Panc1 (cell line): ENCODE measurements at regions not wholly inside any gene's neighbourhood (a gene's known extent, or its start where the extent isn't known, plus 50 kb on each side); places are given as distances from the start of the nearest gene placed in this dataset.

Experiments
- SIN3A ChIP-seq: IDR thresholded peaks from 2 replicates; pipeline ENCODE4 v1.6.1; 2012; ENCODE audit warnings: low read depth, mild to moderate bottlenecking, low read length, moderate library complexity, borderline replicate concordance; ENCODE audit not compliant: insufficient read depth
- TF ChIP-seq, protein P1 (sequence below): fragments of 450-650 bp; IDR thresholded peaks from 2 replicates; pipeline ENCODE4 v1.5.1; 2017; ENCODE audit warnings: mild to moderate bottlenecking

DNA sequence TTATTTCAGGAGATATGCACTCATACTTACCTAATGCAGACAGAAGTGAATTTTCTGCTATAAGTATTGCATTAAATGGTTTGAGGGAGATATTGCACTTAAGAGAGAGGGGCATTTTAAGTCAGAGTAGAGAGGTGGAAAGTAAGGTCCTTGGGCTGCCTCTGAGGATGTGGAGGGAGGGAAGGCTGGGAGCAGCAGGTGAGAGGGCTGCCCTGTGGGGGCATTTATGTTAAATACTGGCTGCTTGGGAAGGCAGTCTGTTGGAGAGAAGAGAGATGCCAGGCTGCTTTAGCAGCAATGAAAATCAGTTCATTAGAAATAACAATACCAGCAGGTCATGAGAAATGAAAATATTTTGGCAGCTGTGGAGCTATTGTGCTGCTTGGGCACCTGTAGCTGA is 576.2 kb upstream of the HS6ST1 start:
- TF ChIP-seq, protein P1, sequence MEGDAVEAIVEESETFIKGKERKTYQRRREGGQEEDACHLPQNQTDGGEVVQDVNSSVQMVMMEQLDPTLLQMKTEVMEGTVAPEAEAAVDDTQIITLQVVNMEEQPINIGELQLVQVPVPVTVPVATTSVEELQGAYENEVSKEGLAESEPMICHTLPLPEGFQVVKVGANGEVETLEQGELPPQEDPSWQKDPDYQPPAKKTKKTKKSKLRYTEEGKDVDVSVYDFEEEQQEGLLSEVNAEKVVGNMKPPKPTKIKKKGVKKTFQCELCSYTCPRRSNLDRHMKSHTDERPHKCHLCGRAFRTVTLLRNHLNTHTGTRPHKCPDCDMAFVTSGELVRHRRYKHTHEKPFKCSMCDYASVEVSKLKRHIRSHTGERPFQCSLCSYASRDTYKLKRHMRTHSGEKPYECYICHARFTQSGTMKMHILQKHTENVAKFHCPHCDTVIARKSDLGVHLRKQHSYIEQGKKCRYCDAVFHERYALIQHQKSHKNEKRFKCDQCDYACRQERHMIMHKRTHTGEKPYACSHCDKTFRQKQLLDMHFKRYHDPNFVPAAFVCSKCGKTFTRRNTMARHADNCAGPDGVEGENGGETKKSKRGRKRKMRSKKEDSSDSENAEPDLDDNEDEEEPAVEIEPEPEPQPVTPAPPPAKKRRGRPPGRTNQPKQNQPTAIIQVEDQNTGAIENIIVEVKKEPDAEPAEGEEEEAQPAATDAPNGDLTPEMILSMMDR, result no peak
- no peak for TF ChIP-seq SIN3A
